Neuronal stem cell (in vitro differentiated cells): ENCODE measurements at regions not wholly inside any gene's neighbourhood (a gene's known extent, or its start where the extent isn't known, plus 50 kb on each side); places are given as distances from the start of the nearest gene placed in this dataset.
A peak's percentile ranks its signal among the peaks of the same experiment; 100 is the strongest.

ENCODE experiments used
- DNase-seq: peaks from one replicate; pipeline ENCODE4 v3.0.0-alpha.2; 2013; ENCODE audit warnings: low spot score
- H2AFZ ChIP-seq: one replicate; pipeline ENCODE4 v1.6.1; 2013; ENCODE audit warnings: mild to moderate bottlenecking, low read length, inconsistent platforms
- H2AK5ac ChIP-seq: 2 replicates; pipeline ENCODE4 v1.6.1; 2013; ENCODE audit warnings: low read depth, mild to moderate bottlenecking, inconsistent platforms, low read length, moderate library complexity, mixed read lengths
- H2BK120ac ChIP-seq: 2 replicates; pipeline ENCODE4 v1.6.1; 2013; ENCODE audit warnings: low read depth, mild to moderate bottlenecking, inconsistent platforms, low read length, moderate library complexity, mixed read lengths
- H2BK12ac ChIP-seq: one replicate; pipeline ENCODE4 v1.6.1; 2013; ENCODE audit warnings: low read length, inconsistent platforms
- H2BK15ac ChIP-seq: 2 replicates; pipeline ENCODE4 v1.6.1; 2013; ENCODE audit warnings: mild to moderate bottlenecking, low read length, inconsistent platforms, mixed read lengths
- H2BK5ac ChIP-seq: one replicate; pipeline ENCODE4 v1.6.1; 2013; ENCODE audit warnings: inconsistent platforms, mild to moderate bottlenecking, low read length, moderate library complexity
- H3K14ac ChIP-seq: one replicate; pipeline ENCODE4 v1.6.1; 2013; ENCODE audit warnings: low read length, inconsistent platforms
- H3K18ac ChIP-seq: 2 replicates; pipeline ENCODE4 v1.6.1; 2013; ENCODE audit warnings: low read length, inconsistent platforms
- H3K23ac ChIP-seq: 2 replicates; pipeline ENCODE4 v1.6.1; 2013; ENCODE audit warnings: low read depth, mild to moderate bottlenecking, mixed read lengths, low read length, inconsistent platforms; ENCODE audit not compliant: poor library complexity
- H3K27ac ChIP-seq: replicated peaks from 3 replicates; pipeline ENCODE4 v1.5.1; 2013; ENCODE audit warnings: low read length, inconsistent platforms
- H3K27me3 ChIP-seq, 3 experiments: 2 replicates each; pipeline ENCODE4 v1.6.1; 2013; ENCODE audit warnings: low read length in 3 of 3, mild to moderate bottlenecking in 2 of 3, inconsistent platforms in 1 of 3, low read depth in 1 of 3, mixed read lengths in 1 of 3, moderate library complexity in 1 of 3; ENCODE audit not compliant: control insufficient read depth in 3 of 3, insufficient read depth in 3 of 3
- H3K36me3 ChIP-seq, 2 donors: replicated peaks in 1 of 2; 2 replicates each; pipeline ENCODE4 v1.6.1; 2013; ENCODE audit warnings: low read length in 2 of 2; ENCODE audit not compliant: control insufficient read depth in 2 of 2, insufficient read depth in 2 of 2
- H3K4ac ChIP-seq: 2 replicates; pipeline ENCODE4 v1.6.1; 2013; ENCODE audit warnings: inconsistent platforms, mild to moderate bottlenecking, low read length, moderate library complexity
- H3K4me1 ChIP-seq, 2 donors: 1 replicate in 1 of 2; 2 replicates in 1 of 2; pipeline ENCODE4 v1.6.1; 2013; ENCODE audit warnings: low read length in 2 of 2, low read depth in 1 of 2; ENCODE audit not compliant: control insufficient read depth in 2 of 2, insufficient read depth in 1 of 2
- H3K4me2 ChIP-seq: one replicate; pipeline ENCODE4 v1.6.1; 2013; ENCODE audit warnings: mild to moderate bottlenecking, low read length, inconsistent platforms; ENCODE audit not compliant: insufficient read depth, poor library complexity, severe bottlenecking
- H3K4me3 ChIP-seq, 2 donors: 2 replicates each; pipeline ENCODE4 v1.5.1; 2013; ENCODE audit warnings: low read length in 2 of 2, mild to moderate bottlenecking in 2 of 2, inconsistent platforms in 1 of 2, moderate library complexity in 1 of 2
- H3K79me1 ChIP-seq: one replicate; pipeline ENCODE4 v1.6.1; 2013; ENCODE audit warnings: low read depth, mild to moderate bottlenecking, inconsistent platforms, low read length, moderate library complexity
- H3K9ac ChIP-seq: one replicate; pipeline ENCODE4 v1.6.1; 2013; ENCODE audit warnings: mild to moderate bottlenecking, low read depth, low read length, inconsistent platforms; ENCODE audit not compliant: poor library complexity
- H3K9me3 ChIP-seq, 2 donors: replicated peaks in 1 of 2; 2 replicates each; pipeline versions ENCODE3 to v1.6.1; 2013; ENCODE audit warnings: low read length in 2 of 2, mild to moderate bottlenecking in 2 of 2, inconsistent platforms in 1 of 2, low read depth in 1 of 2, mixed read lengths in 1 of 2, moderate library complexity in 1 of 2; ENCODE audit not compliant: control insufficient read depth in 2 of 2, insufficient read depth in 1 of 2
- H4K8ac ChIP-seq: one replicate; pipeline ENCODE4 v1.6.1; 2013; ENCODE audit warnings: low read depth, mild to moderate bottlenecking, inconsistent platforms, low read length, moderate library complexity
- H4K91ac ChIP-seq: one replicate; pipeline ENCODE4 v1.6.1; 2013; ENCODE audit warnings: low read length, low read depth, mild to moderate bottlenecking, inconsistent platforms; ENCODE audit not compliant: poor library complexity
- WGBS, 2 donors: extraction: QIAGEN DNeasy Blood & Tissue Kit; methylation state at CpG; one replicate each; pipeline ENCODE4 v1.1.7; 2013; ENCODE audit warnings: missing lambda C conversion rate in 2 of 2, mixed read lengths in 1 of 2; ENCODE audit not compliant: insufficient read length in 2 of 2, insufficient replicate concordance in 1 of 2; ENCODE audit errors: extremely low coverage in 2 of 2; 5-methylcytosine and 5-hydroxymethylcytosine counted together

- H3K4me1 ChIP-seq: peaks cover 0 to 9% of the 10 kb centered on the region in 2 donors
- H3K36me3 ChIP-seq: no peaks in the 10 kb centered on the region
- no peak overlapping the region for H3K23ac ChIP-seq
- no peak overlapping the region for H3K9ac ChIP-seq
- WGBS, 2 donors: no CpG with 5 or more reads among the region's 1 CpG
- no peak overlapping the region for H3K27ac ChIP-seq
- H3K27me3 ChIP-seq: no peaks in the 10 kb centered on the region
- H3K4me2 ChIP-seq: no peak overlapping the region
- H2BK12ac ChIP-seq: no peak overlapping the region
- H3K18ac ChIP-seq: no peak overlapping the region
- no peak overlapping the region for H3K4me3 ChIP-seq
- no peak overlapping the region for H4K91ac ChIP-seq
- no peak overlapping the region for H2AK5ac ChIP-seq
- no peak overlapping the region for H2BK5ac ChIP-seq
- H4K8ac ChIP-seq: no peak overlapping the region
- H2BK120ac ChIP-seq: no peak overlapping the region
- no peak overlapping the region for H3K4ac ChIP-seq
- H3K14ac ChIP-seq: no peak overlapping the region
- peak overlapping the region; percentile 58 for H2AFZ ChIP-seq
- H3K79me1 ChIP-seq: no peaks in the 10 kb centered on the region
- H2BK15ac ChIP-seq: no peak overlapping the region
- H3K9me3 ChIP-seq: peaks cover 0 to 6% of the 10 kb centered on the region in 2 donors
- no peak for DNase-seq
Observed at GRCh38 chr1:189821833-189822232, 655.8 kb downstream of the BRINP3 start.

- H2BK12ac ChIP-seq: no peak overlapping the region
- whole genome bisulfite sequencing, 2 donors: no CpG with 5 or more reads among the region's 4 CpGs
- H2AK5ac ChIP-seq: no peak overlapping the region
- no peak overlapping the region for H3K9ac ChIP-seq
- no peak overlapping the region for H2BK120ac ChIP-seq
- no peak overlapping the region for H3K14ac ChIP-seq
- no peaks in the 10 kb centered on the region for H3K79me1 ChIP-seq
- H3K23ac ChIP-seq: no peak overlapping the region
- no peak overlapping the region for H4K91ac ChIP-seq
- H3K18ac ChIP-seq: no peak overlapping the region
- H4K8ac ChIP-seq: no peak overlapping the region
- H3K36me3 ChIP-seq: no peaks in the 10 kb centered on the region
- no peak overlapping the region for H3K4me3 ChIP-seq
- no peaks in the 10 kb centered on the region for H3K27me3 ChIP-seq
- H3K4me2 ChIP-seq: no peak overlapping the region
- no peak for DNase-seq
- H2AFZ ChIP-seq: peak overlapping the region; percentile 44
- H3K4me1 ChIP-seq: no peaks in the 10 kb centered on the region
- no peak overlapping the region for H2BK5ac ChIP-seq
- H3K27ac ChIP-seq: no peak overlapping the region
- no peaks in the 10 kb centered on the region for H3K9me3 ChIP-seq
- no peak overlapping the region for H3K4ac ChIP-seq
- H2BK15ac ChIP-seq: no peak overlapping the region
Observed at GRCh38 chr1:189834813-189835212, 642.9 kb downstream of the BRINP3 start.

GRCh38 chr1:189847613-189848012, 630.1 kb downstream of the BRINP3 start:
- Histone ChIP-seq H3K14ac (no peak overlapping the region), H4K8ac (no peak overlapping the region), H2BK5ac (no peak overlapping the region), H3K4me3 (no peak overlapping the region), H2BK15ac (no peak overlapping the region), H3K27ac (no peak overlapping the region), H2AK5ac (no peak overlapping the region), H3K18ac (no peak overlapping the region), H2BK12ac (no peak overlapping the region), H3K9me3 (no peaks in the 10 kb centered on the region), H3K27me3 (no peaks in the 10 kb centered on the region), H4K91ac (no peak overlapping the region), H2AFZ (no peak overlapping the region), H3K36me3 (no peaks in the 10 kb centered on the region), H3K9ac (no peak overlapping the region), H3K4me1 (peaks cover 0 to 3% of the 10 kb centered on the region in 2 donors), H3K23ac (no peak overlapping the region), H3K4me2 (no peak overlapping the region), H2BK120ac (no peak overlapping the region), H3K79me1 (no peaks in the 10 kb centered on the region), H3K4ac (no peak overlapping the region)
- DNase-seq: no peak
- no CpG with 5 or more reads among the region's 2 CpGs for WGBS, 2 donors

- no peaks in the 10 kb centered on the region for H3K9me3 ChIP-seq
- no peaks in the 10 kb centered on the region for H3K79me1 ChIP-seq
- no peak overlapping the region for H3K14ac ChIP-seq
- no peak overlapping the region for H3K4ac ChIP-seq
- no peak overlapping the region for H3K27ac ChIP-seq
- no peak overlapping the region for H2AK5ac ChIP-seq
- no peak for DNase-seq
- no peak overlapping the region for H3K18ac ChIP-seq
- no peaks in the 10 kb centered on the region for H3K36me3 ChIP-seq
- H2BK12ac ChIP-seq: no peak overlapping the region
- H3K4me1 ChIP-seq: peaks cover 0 to 3% of the 10 kb centered on the region in 2 donors
- no peak overlapping the region for H2BK5ac ChIP-seq
- peak overlapping the region; percentile 14 for H2AFZ ChIP-seq
- no peak overlapping the region for H2BK15ac ChIP-seq
- H3K4me3 ChIP-seq: no peak overlapping the region
- H3K9ac ChIP-seq: no peak overlapping the region
- H4K8ac ChIP-seq: no peak overlapping the region
- H3K27me3 ChIP-seq: no peaks in the 10 kb centered on the region
- no peak overlapping the region for H4K91ac ChIP-seq
- no peak overlapping the region for H3K4me2 ChIP-seq
- no CpG with 5 or more reads among the region's 3 CpGs for WGBS, 2 donors
- no peak overlapping the region for H3K23ac ChIP-seq
- no peak overlapping the region for H2BK120ac ChIP-seq
Observed at GRCh38 chr1:189851806-189852367, 625.8 kb downstream of the BRINP3 start.
